ENCODE measurements at regions not wholly inside any gene's neighbourhood (a gene's known extent, or its start where the extent isn't known, plus 50 kb on each side); places are given as distances from the start of the nearest gene placed in this dataset.

DNA sequence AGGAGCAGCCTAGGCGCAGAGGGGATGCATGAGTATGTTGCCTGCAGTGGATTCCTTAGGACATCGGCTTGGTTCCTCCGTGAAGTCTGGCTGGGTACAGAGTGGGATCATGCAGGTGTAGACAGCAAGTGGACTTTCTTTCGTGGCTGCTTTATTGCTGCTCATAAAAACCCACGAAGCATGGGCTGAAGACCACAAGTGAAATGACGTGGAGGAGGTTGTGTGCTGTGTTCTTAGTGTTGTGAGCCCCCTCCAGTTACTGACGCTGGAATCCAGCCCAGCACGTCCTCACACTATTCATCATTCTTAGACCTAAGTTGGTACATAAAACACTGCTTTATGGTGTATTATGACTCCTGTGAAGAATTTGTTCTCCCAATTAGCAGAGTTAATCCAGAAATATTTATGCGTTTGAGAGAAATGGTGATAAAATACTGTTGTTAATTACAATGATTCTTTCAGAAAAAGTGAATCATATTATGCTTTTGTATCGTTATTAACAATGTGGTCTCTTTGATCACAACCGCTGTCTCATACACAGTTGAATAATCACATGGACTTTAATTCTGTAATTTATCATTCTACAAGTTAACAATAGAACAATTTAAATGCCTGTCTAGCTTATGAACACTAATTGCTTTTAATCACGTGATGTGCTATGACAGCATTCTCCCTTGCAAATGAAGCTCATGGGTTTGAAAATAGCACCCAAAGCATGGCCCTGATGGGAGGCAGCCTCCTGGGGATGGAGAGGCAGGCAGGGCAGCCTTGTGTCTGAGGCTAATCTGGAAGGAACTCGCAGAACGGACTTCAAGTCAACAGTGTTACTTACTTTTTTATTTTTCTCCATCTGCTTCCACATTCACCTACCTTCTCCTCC lies 233.9 kb upstream of the SYNDIG1 start:
- no peak for DNase-seq
- in situ Hi-C loops (cut with HindIII; ENCODE audit: low pct_ligation_motif_present, low pct_unique_long_range_greater_than_20kb, low sequenced_read_pairs) = no loop called here

GRCh38 chr20:24227600-24227999 lies 239.0 kb upstream of the GGTLC1 start:
- DNase-seq = no peak
- in situ Hi-C loops (cut with HindIII; ENCODE audit: low pct_ligation_motif_present, low pct_unique_long_range_greater_than_20kb, low sequenced_read_pairs) = no loop called here

GRCh38 chr20:24212494-24212893 lies 223.9 kb upstream of the GGTLC1 start:
- in situ Hi-C loops (cut with HindIII; ENCODE audit: low pct_ligation_motif_present, low pct_unique_long_range_greater_than_20kb, low sequenced_read_pairs) = no loop called here
- no peak for DNase-seq

GRCh38 chr20:24211972-24212371 lies 223.4 kb upstream of the GGTLC1 start:
- no peak for DNase-seq
- in situ Hi-C loops (cut with HindIII; ENCODE audit: low pct_ligation_motif_present, low pct_unique_long_range_greater_than_20kb, low sequenced_read_pairs) = no loop called here

DNA sequence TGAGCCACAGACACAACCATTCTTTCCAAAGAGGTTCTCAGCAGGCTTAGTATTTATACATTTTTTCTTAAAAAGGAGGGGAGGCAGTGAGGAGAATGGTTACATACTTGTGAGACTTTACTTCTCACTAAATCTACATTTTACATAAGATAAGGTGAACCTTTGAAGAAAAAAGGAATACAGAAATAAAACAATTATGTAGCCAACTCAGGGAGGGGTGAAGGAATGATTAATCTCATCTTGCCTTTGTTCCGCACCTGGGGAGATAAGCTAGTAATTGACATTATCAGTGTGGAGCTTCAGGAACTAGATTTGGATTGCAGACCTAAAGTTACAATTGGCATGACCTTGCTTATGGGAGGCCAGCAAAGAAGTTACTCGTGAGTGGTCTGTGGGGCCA lies 221.8 kb upstream of the GGTLC1 start:
- in situ Hi-C loops (cut with HindIII; ENCODE audit: low pct_ligation_motif_present, low pct_unique_long_range_greater_than_20kb, low sequenced_read_pairs) = no loop called here
- DNase-seq = no peak

DNA sequence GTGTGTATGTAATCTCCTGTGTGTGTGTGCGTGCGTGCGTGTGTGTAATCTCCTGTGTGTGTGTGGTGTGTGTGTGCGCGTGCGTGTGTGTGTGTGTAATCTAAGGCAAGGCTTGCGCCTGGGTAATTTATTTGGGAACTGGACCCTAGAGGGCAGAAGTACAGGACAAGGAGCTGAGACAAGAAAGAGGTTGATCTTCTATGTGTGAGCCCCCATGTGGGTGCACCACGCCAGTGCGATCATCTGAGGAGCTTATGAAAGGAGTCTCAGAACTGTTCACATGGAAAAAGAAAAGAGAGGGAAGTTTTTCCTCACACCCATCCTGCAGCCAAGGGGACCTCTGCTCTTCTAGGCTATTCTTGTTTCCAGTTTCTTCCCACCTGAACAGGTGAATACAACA lies 220.1 kb upstream of the GGTLC1 start:
- in situ Hi-C loops (cut with HindIII; ENCODE audit: low pct_ligation_motif_present, low pct_unique_long_range_greater_than_20kb, low sequenced_read_pairs) = no loop called here
- DNase-seq = no peak

GRCh38 chr20:24207803-24208300 lies 219.3 kb upstream of the GGTLC1 start:
- in situ Hi-C loops (cut with HindIII; ENCODE audit: low pct_ligation_motif_present, low pct_unique_long_range_greater_than_20kb, low sequenced_read_pairs) = no loop called here
- DNase-seq = no peak

GRCh38 chr20:24206995-24207394 lies 218.4 kb upstream of the GGTLC1 start:
- no peak for DNase-seq
- in situ Hi-C loops (cut with HindIII; ENCODE audit: low pct_ligation_motif_present, low pct_unique_long_range_greater_than_20kb, low sequenced_read_pairs) = no loop called here

DNA sequence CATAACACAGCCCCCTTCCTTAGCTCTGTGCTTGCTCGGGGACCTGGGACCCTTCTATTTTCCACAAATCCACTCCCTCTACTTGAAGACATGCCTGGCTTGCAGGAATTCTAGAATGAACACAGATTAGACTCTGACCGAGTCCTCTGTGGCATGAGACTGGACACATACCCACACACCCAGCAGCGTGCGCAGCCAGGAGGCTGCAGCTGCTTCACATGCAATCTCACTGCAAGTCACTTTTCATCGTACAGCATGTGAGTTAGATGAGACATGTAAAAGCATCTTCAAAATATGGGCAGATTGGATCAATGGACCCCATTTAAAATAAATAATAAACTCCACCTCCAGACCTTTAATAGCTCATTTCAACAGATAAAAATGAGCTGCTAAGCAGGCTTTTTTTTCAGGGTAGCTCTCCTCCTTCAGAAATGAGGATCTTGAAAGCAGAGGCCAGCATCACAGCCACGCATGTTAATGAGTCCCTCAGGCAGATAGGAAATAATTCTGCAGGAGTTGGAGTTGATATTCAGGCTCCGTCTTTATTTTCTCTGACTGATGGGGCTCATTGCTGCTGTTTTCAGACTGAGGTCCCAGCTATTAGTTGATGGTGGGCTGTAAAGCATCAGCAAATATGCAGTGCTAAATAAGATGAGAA lies 215.1 kb upstream of the GGTLC1 start:
- in situ Hi-C loops (cut with HindIII; ENCODE audit: low pct_ligation_motif_present, low pct_unique_long_range_greater_than_20kb, low sequenced_read_pairs) = no loop called here

DNA sequence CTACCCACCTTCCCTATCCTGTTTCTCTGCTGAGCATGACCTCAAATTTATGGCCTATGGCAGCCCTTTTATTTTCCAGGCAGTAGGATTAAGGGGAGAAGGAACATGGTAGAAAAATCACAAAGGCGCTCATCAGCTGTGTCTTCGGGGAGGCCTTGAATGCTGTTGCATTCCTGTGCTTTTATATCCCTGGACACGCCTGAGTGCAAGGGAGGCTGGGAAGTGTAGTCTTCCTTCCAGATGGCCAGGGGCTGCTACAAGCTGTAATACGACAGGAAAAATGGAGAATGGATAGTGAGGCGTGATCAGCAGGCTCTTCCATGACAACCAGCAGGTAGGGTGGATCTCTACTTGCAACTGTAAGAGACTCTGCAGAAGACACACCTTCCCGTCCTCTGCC lies 210.9 kb upstream of the GGTLC1 start:
- in situ Hi-C loops (cut with HindIII; ENCODE audit: low pct_ligation_motif_present, low pct_unique_long_range_greater_than_20kb, low sequenced_read_pairs) = no loop called here
- no peak for DNase-seq

More for the DNA sequence above, 215.1 kb upstream of the GGTLC1 start:
- no peak for DNase-seq

- in situ Hi-C loops (cut with HindIII; ENCODE audit: low pct_ligation_motif_present, low pct_unique_long_range_greater_than_20kb, low sequenced_read_pairs) = no loop called here
- no peak for DNase-seq
These were observed 205.6 kb upstream of the GGTLC1 start for GRCh38 chr20:24194143-24194542.

- no peak for DNase-seq
- in situ Hi-C loops (cut with HindIII; ENCODE audit: low pct_ligation_motif_present, low pct_unique_long_range_greater_than_20kb, low sequenced_read_pairs) = no loop called here
These were observed 202.3 kb upstream of the GGTLC1 start for GRCh38 chr20:24190905-24191304.

DNA sequence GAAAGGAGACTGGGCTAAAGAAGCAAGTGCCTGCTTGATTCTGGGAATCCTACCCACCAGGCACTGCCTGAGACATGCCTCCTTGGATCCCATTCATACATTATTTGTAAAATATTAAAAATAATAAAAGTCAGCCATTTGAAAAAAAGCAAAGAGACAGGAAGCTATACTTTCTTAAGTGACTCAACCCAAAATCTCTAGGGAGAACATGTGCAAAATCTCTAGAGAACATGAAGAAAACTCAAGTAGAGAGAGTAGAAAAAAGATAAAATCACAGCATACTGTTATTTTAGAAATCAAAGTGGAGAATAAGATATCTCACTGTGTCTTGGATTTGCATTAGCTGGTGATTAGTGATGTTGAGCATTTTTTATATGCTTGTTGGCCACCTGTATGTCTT lies 197.2 kb upstream of the GGTLC1 start:
- in situ Hi-C loops (cut with HindIII; ENCODE audit: low pct_ligation_motif_present, low pct_unique_long_range_greater_than_20kb, low sequenced_read_pairs) = no loop called here
- DNase-seq = no peak

DNA sequence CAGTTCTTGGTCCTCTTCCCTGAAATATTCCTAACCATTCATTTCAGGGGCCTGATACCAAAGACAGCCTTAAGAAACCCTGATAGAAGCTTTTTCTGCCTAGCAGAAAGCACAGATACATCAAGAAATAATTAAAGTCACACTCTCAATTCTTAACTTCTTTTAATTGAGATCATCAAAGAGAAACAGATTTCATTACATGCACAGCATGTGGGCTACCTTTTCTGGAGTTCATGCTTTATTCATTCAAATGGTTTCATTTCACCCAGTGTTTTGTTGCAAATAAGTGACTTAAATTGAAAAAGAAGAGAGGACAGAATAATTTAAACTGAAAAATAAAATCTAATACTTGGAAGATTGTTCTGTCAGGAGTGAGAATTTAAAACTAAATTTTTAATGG lies 192.6 kb upstream of the GGTLC1 start:
- in situ Hi-C loops (cut with HindIII; ENCODE audit: low pct_ligation_motif_present, low pct_unique_long_range_greater_than_20kb, low sequenced_read_pairs) = no loop called here
- no peak for DNase-seq

GRCh38 chr20:24169256-24169655 lies 180.7 kb upstream of the GGTLC1 start:
- in situ Hi-C loops (cut with HindIII; ENCODE audit: low pct_ligation_motif_present, low pct_unique_long_range_greater_than_20kb, low sequenced_read_pairs) = no loop called here
- DNase-seq = no peak

DNA sequence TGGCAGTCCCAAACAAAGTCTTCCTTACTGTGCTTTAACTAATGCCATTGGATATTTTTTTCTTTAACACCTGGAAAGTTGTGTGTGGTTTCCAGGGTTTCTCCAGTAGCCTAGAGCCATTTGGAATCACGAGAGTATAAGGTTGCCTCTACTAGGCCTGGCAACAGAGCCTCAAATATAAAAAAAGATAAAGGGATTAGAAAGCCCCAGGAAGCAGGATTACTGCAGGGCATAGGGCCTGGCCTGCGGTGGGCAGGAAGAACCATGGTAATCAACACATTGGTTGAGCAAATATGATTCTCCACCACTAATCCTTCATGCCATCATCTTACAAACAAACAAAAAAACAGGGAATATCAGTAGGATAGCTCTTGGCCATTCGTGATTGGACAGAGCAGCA lies 177.8 kb upstream of the GGTLC1 start:
- DNase-seq = no peak
- in situ Hi-C loops (cut with HindIII; ENCODE audit: low pct_ligation_motif_present, low pct_unique_long_range_greater_than_20kb, low sequenced_read_pairs) = no loop called here

GRCh38 chr20:24166123-24166381 lies 177.5 kb upstream of the GGTLC1 start:
- in situ Hi-C loops (cut with HindIII; ENCODE audit: low pct_ligation_motif_present, low pct_unique_long_range_greater_than_20kb, low sequenced_read_pairs) = no loop called here
- DNase-seq = no peak

DNA sequence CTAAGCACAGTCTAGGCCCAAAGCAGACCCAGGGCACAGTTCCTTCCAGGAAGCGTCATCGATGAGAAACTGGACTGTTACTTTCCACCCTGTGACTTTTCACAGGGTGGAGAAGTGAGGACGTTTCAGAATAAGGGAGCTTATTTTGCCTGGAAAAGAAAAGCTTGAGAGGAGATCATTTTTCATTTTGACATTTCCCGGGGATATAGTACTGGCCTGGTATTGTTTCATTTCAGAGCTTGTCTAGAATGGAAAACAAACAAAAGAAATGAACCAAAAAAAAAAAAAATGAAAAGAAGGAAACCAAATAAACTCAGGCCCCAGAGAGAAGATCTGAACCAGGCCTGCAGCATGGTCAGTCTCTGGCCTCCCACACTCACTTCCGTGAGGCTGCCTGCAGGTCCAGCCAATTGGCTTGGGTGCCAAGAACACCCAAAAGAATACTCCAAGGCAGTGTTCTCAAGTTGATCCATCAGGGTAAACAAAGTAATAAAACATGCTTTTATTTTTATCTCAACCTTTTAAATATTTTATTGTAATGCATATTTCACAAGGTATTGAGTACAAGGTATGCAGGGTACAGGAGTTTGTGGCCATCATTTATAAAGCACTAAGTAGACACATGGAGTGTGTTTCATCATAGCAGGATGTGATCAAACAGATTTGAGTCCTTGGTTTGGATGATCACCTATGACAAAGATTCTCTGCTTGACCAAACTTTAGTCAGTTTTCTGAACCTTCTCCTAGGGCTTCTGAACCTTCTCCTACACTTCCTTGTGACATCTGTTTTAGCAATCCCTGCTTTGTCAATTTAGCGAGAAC lies 176.9 kb upstream of the GGTLC1 start:
- DNase-seq = no peak
- in situ Hi-C loops (cut with HindIII; ENCODE audit: low pct_ligation_motif_present, low pct_unique_long_range_greater_than_20kb, low sequenced_read_pairs) = no loop called here

DNA sequence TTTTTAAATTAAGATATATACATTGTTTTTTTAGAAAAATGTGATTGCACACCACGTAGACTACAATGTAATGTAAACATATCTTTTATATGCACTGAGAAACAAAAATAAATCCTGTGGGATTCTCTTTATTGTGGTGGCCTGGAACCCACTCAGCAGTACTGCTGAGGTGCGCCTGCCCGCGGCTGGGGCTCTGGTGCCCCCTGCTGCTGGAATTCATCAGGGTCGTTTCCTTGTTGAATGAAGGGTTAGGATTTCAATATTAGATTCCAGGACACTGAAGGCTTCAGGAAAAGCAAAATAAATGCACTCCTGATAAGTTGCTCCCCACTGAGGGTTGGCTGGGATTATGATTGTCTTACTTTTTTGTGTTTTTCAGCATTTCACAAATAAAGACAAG lies 175.8 kb upstream of the GGTLC1 start:
- in situ Hi-C loops (cut with HindIII; ENCODE audit: low pct_ligation_motif_present, low pct_unique_long_range_greater_than_20kb, low sequenced_read_pairs) = no loop called here
- peak; percentile 5 for DNase-seq
